GM18867 (cell line): ENCODE measurements at regions not wholly inside any gene's neighbourhood (a gene's known extent, or its start where the extent isn't known, plus 50 kb on each side); places are given as distances from the start of the nearest gene placed in this dataset.
A peak's percentile ranks its signal among the peaks of the same experiment; 100 is the strongest.

Source experiments
- ATAC-seq: cut with Tn5 transposase; IDR thresholded peaks from one replicate; pipeline ENCODE4 v1.9.1; 2021; ENCODE audit warnings: mild to moderate bottlenecking, moderate library complexity; ENCODE audit not compliant: unreplicated experiment

DNA sequence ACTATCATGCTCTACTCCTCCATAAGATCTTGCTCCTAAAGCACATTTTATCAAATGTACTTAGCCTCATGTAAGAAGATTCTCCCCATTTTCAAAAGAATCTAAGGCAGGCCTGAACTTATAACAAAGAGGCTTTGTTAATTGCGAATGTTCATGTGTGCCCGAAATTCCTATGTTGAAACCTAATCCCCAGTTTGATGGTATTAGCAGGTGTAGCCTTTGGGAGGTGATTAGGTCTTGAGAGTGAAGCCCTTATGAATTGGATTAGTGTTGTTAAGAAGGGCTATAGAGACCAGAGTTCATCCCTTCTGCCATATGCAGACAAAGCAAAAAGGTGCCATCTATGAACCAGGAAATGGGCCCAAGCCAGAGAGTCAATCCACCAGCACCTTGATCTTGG lies 234.5 kb downstream of the PAX3 start:
- no peak for ATAC-seq

DNA sequence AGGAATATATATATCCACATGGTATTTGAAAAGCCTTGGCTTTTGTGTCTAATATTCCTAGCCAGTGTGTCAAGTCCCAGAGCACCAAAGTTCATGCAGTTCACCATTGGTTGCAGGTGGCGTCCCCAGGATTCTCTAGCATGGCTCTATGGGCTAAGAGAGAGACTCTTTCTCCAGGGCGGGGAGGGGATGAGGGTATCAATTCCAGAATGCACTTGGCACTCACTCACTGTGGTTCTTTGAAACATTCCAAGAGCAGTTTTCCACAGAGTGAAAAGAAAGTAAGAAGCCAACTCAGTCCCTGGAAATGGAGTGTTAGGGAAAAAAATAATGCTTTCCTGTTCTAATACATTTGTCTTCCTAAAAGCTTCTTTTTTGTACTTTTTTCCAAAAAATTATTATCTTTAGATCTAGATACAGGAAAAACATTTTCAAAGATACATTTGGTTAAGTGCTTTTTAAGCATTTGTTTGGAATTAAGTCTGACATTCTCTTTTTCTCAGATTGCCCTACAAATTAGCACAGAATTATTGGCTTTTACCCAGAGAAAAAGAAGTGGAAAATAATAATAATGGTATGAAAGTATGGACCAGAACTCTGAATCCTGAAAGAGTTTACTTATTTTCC lies 239.9 kb downstream of the PAX3 start:
- ATAC-seq = no peak

- peak; percentile 46 for ATAC-seq
Measured at GRCh38 chr2:222057347-222058073, 241.3 kb downstream of the PAX3 start.

DNA sequence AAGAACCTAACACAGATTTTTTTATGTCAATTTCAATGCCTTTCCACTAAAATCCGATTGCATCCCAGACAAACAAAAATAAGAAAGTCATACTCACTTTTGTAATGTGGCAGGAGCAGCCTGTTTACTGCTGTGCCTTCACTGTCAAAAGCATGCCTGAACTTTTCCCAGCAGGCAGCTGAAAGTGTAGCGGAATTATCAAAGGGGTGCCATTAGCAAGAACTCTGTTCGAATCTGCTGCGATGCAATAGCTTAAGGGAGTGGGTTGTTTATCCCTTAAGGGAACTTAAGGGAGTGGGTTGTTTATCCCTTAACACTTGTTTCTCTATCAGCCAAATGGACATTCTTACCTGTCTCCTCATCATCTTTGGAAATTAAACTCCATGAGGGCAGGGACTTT lies 243.5 kb downstream of the PAX3 start:
- ATAC-seq = no peak

DNA sequence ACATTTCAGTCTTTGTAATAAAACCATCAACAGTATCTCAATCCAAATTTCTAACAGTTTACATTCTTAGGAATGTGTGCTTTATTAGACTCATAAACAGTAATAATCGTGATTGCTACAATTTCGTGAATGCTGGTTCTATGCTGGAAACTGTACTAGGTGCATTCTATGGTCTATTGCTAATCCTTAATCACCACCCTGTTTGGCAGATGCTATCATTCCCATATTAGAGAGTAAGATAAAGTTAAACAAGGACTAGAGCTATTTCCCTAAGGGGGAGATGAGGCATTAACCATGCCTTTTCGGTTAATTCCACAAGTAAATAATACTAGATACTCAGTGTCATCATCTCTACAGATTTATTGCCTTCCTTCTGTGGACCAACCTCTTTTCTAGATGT lies 244.0 kb downstream of the PAX3 start:
- ATAC-seq = no peak

DNA sequence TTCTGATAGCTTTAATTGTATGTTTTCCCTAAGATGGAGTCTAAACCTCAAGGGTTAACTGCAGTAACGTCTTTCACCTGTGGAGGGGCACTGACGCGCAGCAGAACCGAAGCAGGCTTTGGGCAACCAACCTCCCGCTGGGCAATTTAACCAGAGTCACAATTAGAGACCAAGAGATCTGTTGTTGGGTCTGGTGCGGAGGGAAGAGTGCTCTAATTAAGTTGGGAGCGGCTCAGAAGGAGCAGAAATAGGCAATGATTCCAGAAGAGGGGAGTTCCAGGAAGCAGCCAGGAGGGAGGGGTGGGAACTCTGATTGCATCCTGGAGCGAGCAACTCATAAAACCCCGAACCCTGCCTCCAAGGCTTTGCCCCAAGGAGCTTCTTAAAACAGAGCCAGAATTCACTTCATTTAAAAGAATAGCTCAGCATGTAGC lies 245.8 kb downstream of the PAX3 start:
- ATAC-seq = peak; percentile 78

DNA sequence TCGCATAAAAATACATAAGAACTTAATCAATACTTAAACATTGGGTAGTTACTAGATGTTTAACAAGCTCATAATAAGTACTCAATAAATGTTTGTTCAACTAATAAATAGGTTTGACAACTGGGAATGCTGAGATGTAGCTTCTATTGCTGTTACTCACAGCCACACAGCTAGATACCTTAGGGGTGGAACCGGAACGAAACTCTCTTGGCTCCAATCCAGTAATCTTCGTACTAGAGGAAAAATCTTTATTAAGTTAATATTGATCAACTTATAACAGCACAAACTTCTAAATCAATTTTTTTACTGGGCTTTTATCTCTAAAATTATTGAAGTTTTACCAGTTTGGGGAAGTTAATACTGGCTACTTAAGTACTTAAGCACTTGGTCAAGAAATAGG lies 247.8 kb downstream of the PAX3 start:
- no peak for ATAC-seq

DNA sequence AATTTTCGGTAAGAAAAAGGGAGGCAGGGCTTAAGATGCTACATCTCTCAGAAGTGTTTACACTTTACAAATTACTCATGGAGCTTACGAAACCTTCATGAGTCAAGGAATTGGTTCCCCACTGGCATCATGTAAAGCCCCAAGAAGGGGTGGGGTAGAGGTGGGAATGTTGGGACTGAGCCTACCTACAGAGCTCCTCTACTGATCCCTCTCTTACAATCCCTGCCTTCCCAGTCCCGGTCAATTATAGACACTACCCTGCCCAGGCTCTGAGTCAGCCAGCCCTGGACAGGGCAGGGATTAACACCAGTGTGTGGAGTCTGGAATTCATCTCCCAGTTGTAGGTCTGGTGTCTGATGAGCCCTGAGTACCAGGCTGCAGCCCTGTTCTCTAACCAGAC lies 248.9 kb downstream of the PAX3 start:
- ATAC-seq = no peak

GRCh38 chr2:222043897-222044296 lies 254.9 kb downstream of the PAX3 start:
- no peak for ATAC-seq

- ATAC-seq = no peak
Measured at GRCh38 chr2:222042666-222043065, 256.1 kb downstream of the PAX3 start.

DNA sequence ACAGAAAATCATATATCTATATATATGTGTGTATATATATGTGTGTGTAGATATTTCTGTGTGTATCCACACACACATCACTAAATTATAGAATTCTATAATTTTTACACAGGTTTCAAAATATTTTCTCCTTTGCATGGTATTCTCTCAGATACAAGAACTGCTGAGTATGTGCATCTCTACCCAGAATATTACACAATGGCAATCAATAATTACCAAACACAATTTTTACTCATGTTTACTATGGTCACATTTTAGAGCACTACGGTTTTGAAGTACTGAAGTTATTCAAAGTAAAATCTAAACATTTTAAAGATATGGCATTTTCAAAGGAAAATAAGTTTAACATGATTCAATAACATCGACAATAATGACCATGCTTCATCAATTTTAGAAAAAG lies 258.5 kb downstream of the PAX3 start:
- ATAC-seq = no peak

DNA sequence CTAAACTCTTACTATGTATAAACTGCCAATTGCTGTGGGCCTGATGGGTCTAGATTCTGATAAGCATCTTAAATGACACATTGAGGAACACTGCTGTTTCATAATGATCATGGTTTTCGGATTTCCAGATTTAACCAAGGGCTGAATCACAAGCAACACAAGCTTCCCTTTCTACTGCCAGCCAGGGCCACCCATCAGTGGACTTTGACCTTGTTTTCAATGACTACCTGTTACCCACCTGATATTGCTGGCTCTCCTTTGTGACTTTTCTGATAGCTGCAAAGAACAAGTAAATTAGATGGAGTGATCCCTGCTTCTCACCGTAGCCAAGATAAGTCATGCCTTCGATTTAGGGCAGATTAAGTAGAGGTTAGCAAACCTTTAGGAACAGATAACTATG lies 259.0 kb downstream of the PAX3 start:
- ATAC-seq = no peak

- peak; percentile 43 for ATAC-seq
Measured at GRCh38 chr2:222038067-222038802, 260.6 kb downstream of the PAX3 start.

DNA sequence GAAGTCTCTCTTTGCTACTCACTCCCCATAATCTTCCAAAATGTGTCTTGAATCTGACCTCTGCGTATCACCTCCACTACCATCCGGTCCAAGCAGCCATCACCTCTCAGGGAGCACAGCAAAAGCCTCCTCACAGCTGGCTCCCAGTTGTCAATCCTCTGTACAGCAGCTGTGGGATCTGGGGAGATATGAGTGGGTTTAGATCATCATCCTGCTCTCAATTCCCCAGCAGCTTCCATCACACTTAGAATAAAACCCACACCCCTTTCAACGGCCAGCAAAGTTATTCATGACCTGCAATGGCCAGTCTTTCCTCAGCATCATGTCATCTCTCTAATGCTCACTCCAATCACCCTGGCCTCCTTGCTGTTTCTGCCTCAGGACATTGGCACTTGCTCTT lies 261.6 kb downstream of the PAX3 start:
- ATAC-seq = no peak

GRCh38 chr2:222034058-222034457 lies 264.7 kb downstream of the PAX3 start:
- ATAC-seq = no peak

GRCh38 chr2:222033541-222033940 lies 265.3 kb downstream of the PAX3 start:
- ATAC-seq = no peak

DNA sequence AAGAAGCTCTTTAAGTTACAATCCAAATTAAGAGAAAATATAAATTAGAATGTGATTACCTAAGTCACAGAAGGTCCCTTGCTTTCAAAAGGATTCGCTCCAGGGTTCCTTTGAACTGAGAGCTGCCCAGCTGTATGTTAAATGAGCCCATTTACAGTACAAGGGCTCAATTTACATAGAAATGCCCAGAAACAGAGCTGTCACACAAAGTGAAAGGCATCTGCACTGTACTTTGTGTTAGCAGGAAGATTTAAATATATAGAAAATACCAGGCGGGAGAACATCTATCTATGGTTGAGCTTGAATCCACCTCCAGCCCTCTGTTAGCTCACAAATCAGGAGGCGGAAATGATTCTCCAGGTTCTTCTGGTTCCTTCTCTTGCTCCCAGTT lies 272.9 kb downstream of the PAX3 start:
- ATAC-seq = no peak

GRCh38 chr2:222024932-222025880 lies 273.6 kb downstream of the PAX3 start:
- ATAC-seq = peak; percentile 56

- ATAC-seq = no peak
Measured at GRCh38 chr2:222017252-222017850, 281.4 kb downstream of the PAX3 start.

DNA sequence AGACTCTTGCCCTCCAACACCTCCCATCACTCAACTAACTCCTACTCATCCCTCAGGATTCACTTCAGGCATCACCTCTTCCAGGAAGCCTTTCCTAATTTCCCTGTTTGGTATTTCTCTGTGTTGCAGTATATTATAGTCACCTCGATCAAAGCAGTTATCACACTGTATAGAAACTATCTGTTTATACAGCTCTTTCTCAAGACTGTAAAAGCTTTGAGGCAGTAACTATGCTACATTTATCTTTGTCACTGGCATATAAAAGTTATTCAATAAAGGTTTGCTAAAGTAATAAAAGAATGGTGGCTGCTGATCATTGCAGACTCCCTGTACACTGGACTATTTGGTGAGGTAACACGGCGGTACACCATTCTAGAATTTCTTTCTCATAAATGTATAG lies 284.9 kb downstream of the PAX3 start:
- no peak for ATAC-seq

- ATAC-seq = no peak
Measured at GRCh38 chr2:222000326-222000725, 298.5 kb downstream of the PAX3 start.
